Trophoblast cell (in vitro differentiated cells and primary cell): ENCODE measurements at regions not wholly inside any gene's neighbourhood (a gene's known extent, or its start where the extent isn't known, plus 50 kb on each side); places are given as distances from the start of the nearest gene placed in this dataset.

ENCODE experiments used
- DNase-seq, 2 donors: peaks; one replicate each; pipeline ENCODE4 v3.0.0-alpha.2; 2016
- H2AFZ ChIP-seq: 2 replicates; pipeline ENCODE4 v1.6.1; 2013; ENCODE audit warnings: low read length, moderate library complexity, mild to moderate bottlenecking; ENCODE audit not compliant: insufficient read depth, poor library complexity
- H2AK5ac ChIP-seq: 2 replicates; pipeline ENCODE4 v1.6.1; 2013; ENCODE audit warnings: mild to moderate bottlenecking, low read length
- H2BK120ac ChIP-seq: 2 replicates; pipeline ENCODE4 v1.6.1; 2013; ENCODE audit warnings: low read length, mild to moderate bottlenecking, moderate library complexity; ENCODE audit not compliant: insufficient read depth, poor library complexity
- H2BK12ac ChIP-seq: 2 replicates; pipeline ENCODE4 v1.6.1; 2013; ENCODE audit warnings: mild to moderate bottlenecking, low read length, moderate library complexity
- H2BK5ac ChIP-seq: 2 replicates; pipeline ENCODE4 v1.6.1; 2013; ENCODE audit warnings: low read length, low read depth, moderate library complexity, mild to moderate bottlenecking; ENCODE audit not compliant: poor library complexity
- H3K14ac ChIP-seq: 2 replicates; pipeline ENCODE4 v1.6.1; 2013; ENCODE audit warnings: mild to moderate bottlenecking, low read length
- H3K18ac ChIP-seq: 2 replicates; pipeline ENCODE4 v1.6.1; 2013; ENCODE audit warnings: mild to moderate bottlenecking, low read length
- H3K23ac ChIP-seq: 2 replicates; pipeline ENCODE4 v1.6.1; 2013; ENCODE audit warnings: low read length
- H3K27ac ChIP-seq: 2 replicates; pipeline ENCODE4 v1.5.1; 2013; ENCODE audit warnings: low read depth, mild to moderate bottlenecking, inconsistent platforms, low read length, moderate library complexity
- H3K27me3 ChIP-seq: 2 replicates; pipeline ENCODE4 v1.6.1; 2013; ENCODE audit warnings: inconsistent platforms, mild to moderate bottlenecking, low read length, moderate library complexity; ENCODE audit not compliant: insufficient read depth
- H3K36me3 ChIP-seq, 2 experiments: 1 replicate in 1 of 2; 2 replicates in 1 of 2; pipeline ENCODE4 v1.6.1; 2013; ENCODE audit warnings: low read length in 2 of 2, mild to moderate bottlenecking in 2 of 2, moderate library complexity in 1 of 2; ENCODE audit not compliant: insufficient read depth in 2 of 2, control insufficient read depth in 1 of 2
- H3K4ac ChIP-seq: 2 replicates; pipeline ENCODE4 v1.6.1; 2013; ENCODE audit warnings: low read depth, mild to moderate bottlenecking, low read length, moderate library complexity
- H3K4me1 ChIP-seq, 2 experiments: 1 replicate in 1 of 2; 2 replicates in 1 of 2; pipeline ENCODE4 v1.6.1; 2013; ENCODE audit warnings: low read length in 2 of 2, mild to moderate bottlenecking in 2 of 2, moderate library complexity in 1 of 2; ENCODE audit not compliant: insufficient read depth in 2 of 2, control insufficient read depth in 1 of 2
- H3K4me2 ChIP-seq: 2 replicates; pipeline ENCODE4 v1.6.1; 2013; ENCODE audit warnings: inconsistent platforms, mild to moderate bottlenecking, low read length, moderate library complexity
- H3K4me3 ChIP-seq: 2 replicates; pipeline ENCODE4 v1.5.1; 2013; ENCODE audit warnings: mild to moderate bottlenecking, low read depth, low read length, inconsistent platforms
- H3K79me1 ChIP-seq: one replicate; pipeline ENCODE4 v1.6.1; 2013; ENCODE audit warnings: low read length
- H3K79me2 ChIP-seq: 2 replicates; pipeline ENCODE4 v1.6.1; 2013; ENCODE audit warnings: low read length, mild to moderate bottlenecking; ENCODE audit not compliant: control insufficient read depth, insufficient read depth, poor library complexity
- H3K9ac ChIP-seq: 2 replicates; pipeline ENCODE4 v1.6.1; 2013; ENCODE audit warnings: mild to moderate bottlenecking, low read length
- H3K9me3 ChIP-seq: 2 replicates; pipeline ENCODE4 v1.6.1; 2013; ENCODE audit warnings: low read depth, mild to moderate bottlenecking, control low read depth, inconsistent platforms, low read length; ENCODE audit not compliant: insufficient read depth
- H4K12ac ChIP-seq: 2 replicates; pipeline ENCODE4 v1.6.1; 2013; ENCODE audit warnings: low read depth, mild to moderate bottlenecking, low read length, moderate library complexity
- H4K8ac ChIP-seq: 2 replicates; pipeline ENCODE4 v1.6.1; 2013; ENCODE audit warnings: low read depth, mild to moderate bottlenecking, low read length, moderate library complexity
- H4K91ac ChIP-seq: one replicate; pipeline ENCODE4 v1.6.1; 2013; ENCODE audit warnings: low read depth, mild to moderate bottlenecking, low read length, moderate library complexity
- WGBS: extraction: QIAGEN DNeasy Blood & Tissue Kit; methylation state at CpG from one replicate; pipeline ENCODE4 v1.1.7; 2013; ENCODE audit warnings: missing lambda C conversion rate; ENCODE audit not compliant: insufficient read length, insufficient coverage; ENCODE audit errors: extremely low coverage; 5-methylcytosine and 5-hydroxymethylcytosine counted together

DNA sequence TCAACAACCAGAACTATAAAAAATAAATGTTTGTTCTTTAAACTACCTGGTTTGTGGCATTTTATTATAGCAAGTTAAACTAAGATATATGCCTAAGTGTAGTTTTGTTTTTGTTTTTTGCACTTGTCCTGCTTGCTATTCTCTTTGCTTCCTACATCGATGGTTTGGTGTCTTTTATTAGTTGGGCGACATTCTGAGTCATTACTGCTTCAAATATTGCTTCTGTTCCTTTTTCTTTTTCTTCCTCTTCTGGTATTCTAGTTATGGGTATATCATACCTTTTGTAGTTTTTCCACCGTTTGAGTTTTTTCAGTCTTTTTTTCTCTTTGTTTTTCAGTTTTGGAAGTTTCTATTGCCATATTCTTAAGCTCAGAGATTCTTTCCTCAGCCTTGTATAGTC, 86.9 kb downstream of the MACIR start:
- H3K79me1 ChIP-seq: no peaks in the 10 kb centered on the region
- H2BK12ac ChIP-seq: no peak overlapping the region
- no peaks in the 10 kb centered on the region for H3K9me3 ChIP-seq
- no peak for DNase-seq
- H3K14ac ChIP-seq: no peak overlapping the region
- H3K4me2 ChIP-seq: no peak overlapping the region
- H3K4me3 ChIP-seq: no peak overlapping the region
- no peak overlapping the region for H3K23ac ChIP-seq
- no peak overlapping the region for H2BK5ac ChIP-seq
- H3K18ac ChIP-seq: no peak overlapping the region
- no peak overlapping the region for H3K4ac ChIP-seq
- H3K79me2 ChIP-seq: no peaks in the 10 kb centered on the region
- peaks cover 2 to 4% of the 10 kb centered on the region in 2 experiments for H3K4me1 ChIP-seq
- H3K27ac ChIP-seq: no peak overlapping the region
- H4K12ac ChIP-seq: no peak overlapping the region
- no peak overlapping the region for H4K91ac ChIP-seq
- no peak overlapping the region for H2AK5ac ChIP-seq
- no peak overlapping the region for H4K8ac ChIP-seq
- no peak overlapping the region for H3K9ac ChIP-seq
- no peaks in the 10 kb centered on the region for H3K27me3 ChIP-seq
- no CpG with 5 or more reads among the region's 3 CpGs for whole genome bisulfite sequencing
- no peak overlapping the region for H2BK120ac ChIP-seq
- no peak overlapping the region for H2AFZ ChIP-seq
- no peaks in the 10 kb centered on the region for H3K36me3 ChIP-seq

DNA sequence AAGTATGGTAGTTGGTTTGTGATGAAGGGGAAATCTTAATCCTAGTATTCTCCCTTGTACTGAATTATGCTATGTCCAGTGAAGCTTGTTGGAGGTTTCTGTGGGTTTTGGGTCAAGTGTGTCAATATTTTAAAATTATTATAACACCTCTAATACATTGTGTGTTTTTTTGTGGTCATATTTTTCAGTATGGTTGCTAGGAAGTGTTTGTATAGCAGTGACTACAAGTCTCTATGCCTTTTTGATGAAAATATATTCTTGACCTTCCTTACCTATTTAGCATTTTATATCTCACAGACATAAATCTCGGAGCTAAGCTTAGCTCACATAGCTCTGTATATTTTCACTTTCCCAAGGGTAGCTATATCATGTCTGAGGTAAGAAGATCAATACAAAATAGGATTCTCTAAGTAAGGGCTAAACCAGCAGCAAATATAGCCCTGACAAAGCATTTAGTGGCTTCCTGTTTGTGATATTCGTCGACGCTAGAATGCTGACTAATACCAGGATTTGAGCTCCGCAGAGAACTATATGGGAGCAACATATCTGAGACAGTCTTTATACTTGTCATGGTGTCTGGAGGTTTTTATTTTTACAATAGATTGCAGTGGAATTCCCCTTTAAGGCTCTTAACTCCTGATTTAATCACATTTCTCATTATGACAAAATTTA, 82.3 kb downstream of the MACIR start:
- Histone ChIP-seq H2AK5ac (no peak overlapping the region), H3K79me1 (no peaks in the 10 kb centered on the region), H2BK120ac (no peak overlapping the region), H3K79me2 (no peaks in the 10 kb centered on the region), H4K12ac (no peak overlapping the region), H2BK5ac (no peak overlapping the region), H3K27me3 (no peaks in the 10 kb centered on the region), H3K18ac (no peak overlapping the region), H2BK12ac (no peak overlapping the region), H3K4me3 (no peak overlapping the region), H3K27ac (no peak overlapping the region), H2AFZ (no peak overlapping the region), H3K14ac (no peak overlapping the region), H4K8ac (no peak overlapping the region), H3K4me1 (no peaks in the 10 kb centered on the region), H3K4ac (no peak overlapping the region), H3K36me3 (no peaks in the 10 kb centered on the region), H3K4me2 (no peak overlapping the region), H4K91ac (no peak overlapping the region), H3K23ac (no peak overlapping the region), H3K9ac (no peak overlapping the region), H3K9me3 (no peaks in the 10 kb centered on the region)
- peak in 1 of 2 donors; percentile 11 for DNase-seq
- WGBS: no CpG with 5 or more reads among the region's 5 CpGs

GRCh38 chr5:103340132-103340531, 81.6 kb downstream of the MACIR start:
- H3K79me1 ChIP-seq: no peaks in the 10 kb centered on the region
- no peak overlapping the region for H3K9ac ChIP-seq
- no peak overlapping the region for H2AFZ ChIP-seq
- H3K4me3 ChIP-seq: no peak overlapping the region
- H2BK12ac ChIP-seq: no peak overlapping the region
- no peak overlapping the region for H3K4me2 ChIP-seq
- no peak for DNase-seq
- WGBS: no CpG with 5 or more reads among the region's 2 CpGs
- no peak overlapping the region for H3K14ac ChIP-seq
- no peaks in the 10 kb centered on the region for H3K36me3 ChIP-seq
- no peak overlapping the region for H3K18ac ChIP-seq
- no peak overlapping the region for H2AK5ac ChIP-seq
- no peaks in the 10 kb centered on the region for H3K27me3 ChIP-seq
- no peaks in the 10 kb centered on the region for H3K9me3 ChIP-seq
- no peak overlapping the region for H4K12ac ChIP-seq
- no peak overlapping the region for H3K4ac ChIP-seq
- no peaks in the 10 kb centered on the region for H3K4me1 ChIP-seq
- no peak overlapping the region for H3K27ac ChIP-seq
- H2BK5ac ChIP-seq: no peak overlapping the region
- no peak overlapping the region for H4K91ac ChIP-seq
- H3K23ac ChIP-seq: no peak overlapping the region
- H3K79me2 ChIP-seq: no peaks in the 10 kb centered on the region
- H2BK120ac ChIP-seq: no peak overlapping the region
- H4K8ac ChIP-seq: no peak overlapping the region

- Histone ChIP-seq H3K36me3 (no peaks in the 10 kb centered on the region), H4K12ac (no peak overlapping the region), H3K4ac (no peak overlapping the region), H3K4me1 (peaks cover 0 to 2% of the 10 kb centered on the region in 2 experiments), H3K9ac (peak overlapping the region; percentile 18), H2AK5ac (no peak overlapping the region), H3K27me3 (no peaks in the 10 kb centered on the region), H4K91ac (no peak overlapping the region), H3K4me2 (no peak overlapping the region), H2BK5ac (no peak overlapping the region), H3K79me2 (no peaks in the 10 kb centered on the region), H4K8ac (no peak overlapping the region), H2BK120ac (no peak overlapping the region), H3K27ac (no peak overlapping the region), H3K18ac (no peak overlapping the region), H3K23ac (no peak overlapping the region), H2AFZ (no peak overlapping the region), H2BK12ac (no peak overlapping the region), H3K79me1 (no peaks in the 10 kb centered on the region), H3K14ac (no peak overlapping the region), H3K9me3 (no peaks in the 10 kb centered on the region), H3K4me3 (no peak overlapping the region)
- no peak for DNase-seq
- no CpG with 5 or more reads among the region's 2 CpGs for WGBS
These were observed 78.4 kb downstream of the MACIR start for GRCh38 chr5:103336941-103337340.
